Epithelial cell of esophagus (primary cell): ENCODE measurements at regions not wholly inside any gene's neighbourhood (a gene's known extent, or its start where the extent isn't known, plus 50 kb on each side); places are given as distances from the start of the nearest gene placed in this dataset.
"Not testable (repeated sequence)": the region's sequence is repeated elsewhere in the genome, so short reads cannot be mapped to it uniquely, and the experiment has no call there.

Experiments
- DNase-seq: peaks from one replicate; pipeline ENCODE4 v3.0.0; 2010; ENCODE audit warnings: low read depth
- H3K4me3 ChIP-seq: 2 replicates; pipeline ENCODE4 v1.5.1; 2011; ENCODE audit warnings: mild to moderate bottlenecking, low read length, control low read depth
- CTCF ChIP-seq: IDR thresholded peaks from 2 replicates; pipeline ENCODE4 v1.5.1; 2011; ENCODE audit warnings: low read depth, mild to moderate bottlenecking, low read length, control low read depth, inconsistent platforms; ENCODE audit not compliant: insufficient read depth; ENCODE audit errors: missing control alignments

DNA sequence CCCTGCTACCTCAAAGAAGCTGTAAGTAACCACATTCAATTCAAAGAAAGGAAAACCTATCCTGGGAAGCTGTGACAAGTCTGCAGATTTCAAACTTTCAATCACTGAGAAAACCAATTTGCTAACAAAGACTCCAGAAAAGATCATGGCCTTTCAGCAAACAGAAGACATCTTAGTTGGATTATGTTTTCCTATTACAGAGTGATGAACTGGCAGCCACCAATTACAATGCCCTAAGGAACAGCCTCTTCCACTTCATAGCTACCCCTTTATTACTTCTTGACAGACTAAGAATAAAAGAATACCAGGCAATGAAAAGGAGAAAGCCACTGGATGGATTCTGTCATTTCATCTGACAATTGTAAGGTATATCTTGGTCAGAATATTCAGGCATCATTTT, 128.2 kb upstream of the RASEF start:
- no peak for TF ChIP-seq CTCF
- no peak overlapping the region for H3K4me3 ChIP-seq
- no peak for DNase-seq

- not testable (repeated sequence) for DNase-seq, H3K4me3 ChIP-seq
Measured at GRCh38 chr9:83189026-83189425, 126.1 kb upstream of the RASEF start.

GRCh38 chr9:83188277-83188676, 125.3 kb upstream of the RASEF start:
- no peak for TF ChIP-seq CTCF
- DNase-seq, result peak; percentile 74

GRCh38 chr9:83186155-83186737, 123.3 kb upstream of the RASEF start:
- no peak for TF ChIP-seq CTCF
- no peak for DNase-seq
- no peak overlapping the region for H3K4me3 ChIP-seq

More at GRCh38 chr9:83188277-83188676, 125.3 kb upstream of the RASEF start:
- no peak overlapping the region for H3K4me3 ChIP-seq

DNA sequence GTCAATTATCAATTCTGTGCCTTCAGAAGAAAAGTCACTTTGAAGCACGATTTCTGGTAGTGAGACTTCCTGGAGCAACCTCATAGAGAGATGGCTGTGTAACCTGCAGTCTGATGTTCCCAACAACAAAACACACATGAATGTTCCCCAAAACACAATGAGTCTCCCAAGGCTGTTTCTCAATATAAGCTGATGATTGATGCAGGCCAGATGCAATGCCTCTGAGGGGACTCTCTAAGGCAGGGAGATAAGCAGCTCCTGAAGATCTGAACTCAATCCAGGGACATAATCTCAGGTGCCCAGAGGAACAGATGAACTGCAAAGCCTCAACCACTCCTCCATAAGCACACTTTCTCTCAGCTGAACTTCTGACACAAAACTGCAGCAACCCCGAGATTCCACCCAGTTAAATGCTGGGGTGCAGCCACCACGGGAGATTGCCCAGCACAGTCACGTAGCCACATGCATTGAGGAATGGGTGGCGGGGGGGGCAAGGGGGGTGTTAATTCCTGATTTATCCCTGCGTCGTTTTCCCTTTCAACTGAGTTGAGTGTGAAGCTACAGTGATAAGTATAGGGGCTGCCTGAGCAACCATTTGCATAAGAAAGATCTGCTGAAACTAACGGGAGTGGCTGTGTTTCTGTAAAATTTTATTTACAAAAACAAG, 122.7 kb upstream of the RASEF start:
- no peak for TF ChIP-seq CTCF
- DNase-seq, result no peak
- no peak overlapping the region for H3K4me3 ChIP-seq

DNA sequence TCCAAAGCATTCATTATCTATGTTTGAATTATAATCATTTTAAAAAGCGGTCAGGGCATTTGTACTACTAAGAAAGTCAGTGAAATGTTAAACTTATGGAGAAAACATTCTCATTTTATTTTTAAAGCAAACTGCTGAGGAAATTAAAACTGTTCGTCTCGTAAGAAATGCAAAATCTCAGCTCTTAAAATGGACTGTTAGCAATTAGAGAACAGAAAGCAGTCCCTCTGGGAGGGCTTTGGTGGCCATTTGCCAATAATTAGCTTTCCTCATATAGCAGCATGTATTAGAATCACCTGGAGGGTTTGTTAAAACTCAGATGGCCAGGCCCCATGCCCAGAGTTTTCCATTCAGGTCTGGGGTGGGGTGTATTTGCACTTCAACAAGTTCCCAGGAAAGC, 120.7 kb upstream of the RASEF start:
- no peak for DNase-seq
- no peak overlapping the region for H3K4me3 ChIP-seq
- TF ChIP-seq CTCF, result no peak

DNA sequence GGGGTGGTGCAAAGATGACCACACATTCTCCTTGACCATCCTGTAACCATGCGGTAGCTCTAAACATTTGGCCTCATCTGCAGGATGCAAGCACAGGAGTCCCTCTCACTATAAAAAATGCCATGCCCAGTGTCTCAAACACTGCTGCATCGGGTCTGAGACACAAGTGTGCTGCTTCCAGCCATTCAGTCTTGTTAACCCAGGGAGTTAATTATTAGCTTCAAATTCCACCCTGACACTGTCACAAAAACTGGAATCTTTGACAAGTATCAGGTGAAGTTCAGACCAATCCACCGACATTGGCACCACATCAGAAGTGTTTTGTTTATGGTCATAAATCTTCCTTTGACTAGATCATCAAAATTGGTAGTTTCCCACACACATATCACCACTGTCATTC, 119.1 kb upstream of the RASEF start:
- TF ChIP-seq CTCF, result no peak
- no peak for DNase-seq
- no peak overlapping the region for H3K4me3 ChIP-seq
